ENCODE measurements at regions not wholly inside any gene's neighbourhood (a gene's known extent, or its start where the extent isn't known, plus 50 kb on each side); places are given as distances from the start of the nearest gene placed in this dataset.

DNA sequence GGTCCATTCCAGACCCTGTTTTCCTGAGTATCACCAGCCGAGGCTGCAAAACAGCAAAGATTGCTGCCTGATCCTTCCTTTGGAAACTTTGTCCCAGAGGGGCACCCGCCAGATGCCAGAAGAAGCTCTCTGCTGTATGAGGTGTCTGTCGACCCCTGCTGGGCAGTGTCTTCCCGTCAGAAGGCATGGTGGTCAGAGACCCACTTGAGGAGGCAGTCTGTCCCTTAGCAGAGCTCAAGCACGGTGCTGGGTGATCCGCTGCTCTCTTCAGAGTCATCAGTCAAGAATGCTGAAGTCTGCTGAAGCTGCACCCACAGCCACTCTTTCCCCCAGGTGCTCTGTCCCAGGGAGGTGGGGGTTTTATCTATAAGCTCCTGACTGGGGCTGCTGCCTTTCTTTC, 1121.2 kb downstream of the NSUN3 start:
- no peaks in the 10 kb centered on the region for H3K9me3 ChIP-seq (replicated peaks in 1 of 11)
- no peak overlapping the region for H3K9ac ChIP-seq
- H3K36me3 ChIP-seq = no peaks in the 10 kb centered on the region
- no peak overlapping the region for H3K4me3 ChIP-seq
- TF ChIP-seq Cebpa-rat (IDR thresholded peaks at IDR 0.05) = no peak
- H3K27me3 ChIP-seq = no peaks in the 10 kb centered on the region
- H3K4me2 ChIP-seq = no peak overlapping the region
- H4K20me1 ChIP-seq = no peaks in the 10 kb centered on the region
- H3K4me1 ChIP-seq = no peaks in the 10 kb centered on the region
- H3K27ac ChIP-seq = no peak overlapping the region

GRCh38 chr3:95189348-95189747, 1126.5 kb downstream of the NSUN3 start:
- H3K27me3 ChIP-seq = no peaks in the 10 kb centered on the region
- H3K36me3 ChIP-seq = no peaks in the 10 kb centered on the region
- no peak overlapping the region for H3K4me2 ChIP-seq
- H3K4me1 ChIP-seq = no peaks in the 10 kb centered on the region
- no peaks in the 10 kb centered on the region for H4K20me1 ChIP-seq
- TF ChIP-seq Cebpa-rat (IDR thresholded peaks at IDR 0.05) = no peak
- no peak overlapping the region for H3K9ac ChIP-seq
- H3K9me3 ChIP-seq (replicated peaks in 1 of 11) = no peaks in the 10 kb centered on the region
- H3K4me3 ChIP-seq = no peak overlapping the region
- H3K27ac ChIP-seq = no peak overlapping the region

DNA sequence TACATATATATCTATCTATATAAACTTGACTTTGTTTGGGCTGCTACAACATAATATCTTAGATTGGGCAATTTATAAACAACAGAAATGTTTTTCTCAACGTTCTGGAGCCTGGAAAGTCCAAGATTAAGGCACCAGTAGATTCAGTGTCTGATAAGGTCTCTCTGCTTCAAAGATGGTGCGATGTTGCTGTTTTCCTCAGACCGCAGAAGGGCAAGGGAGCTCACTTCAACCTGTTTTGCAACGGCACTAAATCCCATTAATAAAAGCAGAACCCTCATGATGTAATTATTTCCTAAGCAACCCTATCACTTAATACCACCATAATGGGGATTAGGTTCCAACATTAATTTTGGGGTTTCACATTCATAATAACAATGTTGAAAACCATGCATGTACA, 1134.8 kb downstream of the NSUN3 start:
- H3K4me2 ChIP-seq = no peak overlapping the region
- no peaks in the 10 kb centered on the region for H4K20me1 ChIP-seq
- no peaks in the 10 kb centered on the region for H3K9me3 ChIP-seq (replicated peaks in 1 of 11)
- H3K4me1 ChIP-seq = no peaks in the 10 kb centered on the region
- no peak for TF ChIP-seq Cebpa-rat (IDR thresholded peaks at IDR 0.05)
- no peak overlapping the region for H3K9ac ChIP-seq
- no peak overlapping the region for H3K4me3 ChIP-seq
- no peaks in the 10 kb centered on the region for H3K27me3 ChIP-seq
- no peaks in the 10 kb centered on the region for H3K36me3 ChIP-seq
- no peak overlapping the region for H3K27ac ChIP-seq

DNA sequence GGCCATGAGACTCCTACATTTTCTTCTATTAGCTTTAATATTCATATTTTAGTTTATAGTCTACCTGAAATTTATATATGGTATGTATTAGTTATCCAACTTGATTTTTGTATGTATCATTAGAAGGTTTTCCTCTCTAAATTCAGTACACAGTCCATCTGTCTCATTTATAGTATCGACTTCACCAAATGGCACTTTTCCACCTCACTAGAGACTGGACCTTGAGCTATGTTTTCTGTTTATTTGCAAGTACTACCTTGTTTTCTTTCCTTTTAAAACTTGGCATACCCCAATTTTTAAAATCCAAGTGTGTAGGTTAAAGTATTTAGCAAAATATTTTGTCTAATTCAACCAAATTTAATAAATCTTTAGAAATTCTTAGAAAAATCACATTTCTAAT, 1137.5 kb downstream of the NSUN3 start:
- no peak for TF ChIP-seq Cebpa-rat (IDR thresholded peaks at IDR 0.05)
- Histone ChIP-seq H3K4me2 (no peak overlapping the region), H3K27ac (no peak overlapping the region), H3K9ac (no peak overlapping the region), H3K9me3 (replicated peaks in 1 of 11) (no peaks in the 10 kb centered on the region), H3K4me1 (no peaks in the 10 kb centered on the region), H3K4me3 (no peak overlapping the region), H3K27me3 (no peaks in the 10 kb centered on the region), H4K20me1 (no peaks in the 10 kb centered on the region), H3K36me3 (no peaks in the 10 kb centered on the region)

DNA sequence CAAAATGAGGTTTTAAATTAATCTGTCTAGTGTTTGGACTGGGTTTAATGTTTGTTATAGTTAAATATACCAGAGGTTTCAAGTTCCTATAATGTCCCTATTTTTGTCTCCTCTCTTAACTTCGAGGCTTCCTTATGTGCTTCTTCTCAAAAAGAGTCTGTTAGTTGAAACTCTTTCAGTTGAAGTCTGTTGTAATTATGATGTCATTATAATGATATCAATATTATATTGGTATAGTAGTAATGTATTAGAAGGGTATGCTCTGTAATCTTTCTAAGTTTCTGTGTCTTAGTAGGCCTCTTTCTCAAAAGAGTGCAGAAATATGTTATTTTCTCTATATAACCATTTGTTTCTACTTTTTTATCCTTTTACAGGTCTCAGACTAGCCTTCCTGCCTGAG, 1148.0 kb downstream of the NSUN3 start:
- Histone ChIP-seq H3K4me3 (no peak overlapping the region), H3K4me1 (no peaks in the 10 kb centered on the region), H3K27ac (no peak overlapping the region), H3K9me3 (replicated peaks in 1 of 11) (no peaks in the 10 kb centered on the region), H3K36me3 (no peaks in the 10 kb centered on the region), H4K20me1 (no peaks in the 10 kb centered on the region), H3K9ac (no peak overlapping the region), H3K27me3 (no peaks in the 10 kb centered on the region), H3K4me2 (no peak overlapping the region)
- no peak for TF ChIP-seq Cebpa-rat (IDR thresholded peaks at IDR 0.05)

- no peak overlapping the region for H3K27ac ChIP-seq
- H3K9ac ChIP-seq = no peak overlapping the region
- H4K20me1 ChIP-seq = no peaks in the 10 kb centered on the region
- H3K4me3 ChIP-seq = no peak overlapping the region
- H3K27me3 ChIP-seq = no peaks in the 10 kb centered on the region
- peaks cover 0 to 10% (median 8%) of the 10 kb centered on the region in 11 experiments; a peak in 16 of 22 replicates for H3K9me3 ChIP-seq (replicated peaks in 1 of 11)
- no peak overlapping the region for H3K4me2 ChIP-seq
- TF ChIP-seq Cebpa-rat (IDR thresholded peaks at IDR 0.05) = no peak
- H3K36me3 ChIP-seq = no peaks in the 10 kb centered on the region
- H3K4me1 ChIP-seq = no peaks in the 10 kb centered on the region
Observed at GRCh38 chr3:95212117-95212516, 1149.3 kb downstream of the NSUN3 start.

GRCh38 chr3:95215437-95215957, 1152.6 kb downstream of the NSUN3 start:
- Histone ChIP-seq H3K9me3 (replicated peaks in 1 of 11) (peaks cover 0 to 16% (median 12%) of the 10 kb centered on the region in 11 experiments; a peak in 16 of 22 replicates), H3K36me3 (no peaks in the 10 kb centered on the region), H3K4me1 (no peaks in the 10 kb centered on the region), H3K4me3 (no peak overlapping the region), H3K27me3 (no peaks in the 10 kb centered on the region), H3K9ac (no peak overlapping the region), H4K20me1 (no peaks in the 10 kb centered on the region), H3K27ac (no peak overlapping the region), H3K4me2 (no peak overlapping the region)
- TF ChIP-seq Cebpa-rat (IDR thresholded peaks at IDR 0.05) = no peak

DNA sequence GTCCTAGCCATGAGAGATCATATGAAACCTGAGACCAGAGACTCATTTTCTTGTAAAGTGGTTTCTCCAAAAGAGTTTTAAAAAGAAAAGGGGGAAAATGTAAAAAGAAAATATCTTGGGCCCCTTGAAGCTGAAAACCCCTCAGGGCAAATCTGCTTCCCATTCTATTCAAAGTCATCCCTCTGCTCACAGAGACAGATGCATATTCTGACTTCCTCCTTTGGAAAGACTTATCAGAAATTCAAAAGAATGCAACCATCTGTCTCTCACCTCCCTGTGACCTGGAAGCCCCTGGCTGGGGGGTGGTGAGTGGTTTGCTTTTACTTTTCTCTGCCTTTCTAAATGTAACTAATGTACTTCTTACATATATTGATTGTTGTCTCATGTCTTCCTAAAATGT, 1154.8 kb downstream of the NSUN3 start:
- no peaks in the 10 kb centered on the region for H3K27me3 ChIP-seq
- no peaks in the 10 kb centered on the region for H4K20me1 ChIP-seq
- H3K4me2 ChIP-seq = no peak overlapping the region
- H3K4me1 ChIP-seq = no peaks in the 10 kb centered on the region
- H3K9me3 ChIP-seq (replicated peaks in 1 of 11) = peaks cover 0 to 16% (median 12%) of the 10 kb centered on the region in 11 experiments; a peak in 16 of 22 replicates
- H3K4me3 ChIP-seq = no peak overlapping the region
- TF ChIP-seq Cebpa-rat (IDR thresholded peaks at IDR 0.05) = no peak
- no peak overlapping the region for H3K27ac ChIP-seq
- no peaks in the 10 kb centered on the region for H3K36me3 ChIP-seq
- H3K9ac ChIP-seq = no peak overlapping the region

GRCh38 chr3:95218484-95218883, 1155.6 kb downstream of the NSUN3 start:
- Histone ChIP-seq H3K36me3 (no peaks in the 10 kb centered on the region), H3K27ac (no peak overlapping the region), H3K9me3 (replicated peaks in 1 of 11) (peaks cover 0 to 16% (median 12%) of the 10 kb centered on the region in 11 experiments; a peak in 16 of 22 replicates), H4K20me1 (no peaks in the 10 kb centered on the region), H3K4me1 (no peaks in the 10 kb centered on the region), H3K27me3 (no peaks in the 10 kb centered on the region), H3K9ac (no peak overlapping the region), H3K4me3 (no peak overlapping the region), H3K4me2 (no peak overlapping the region)
- TF ChIP-seq Cebpa-rat (IDR thresholded peaks at IDR 0.05) = no peak

DNA sequence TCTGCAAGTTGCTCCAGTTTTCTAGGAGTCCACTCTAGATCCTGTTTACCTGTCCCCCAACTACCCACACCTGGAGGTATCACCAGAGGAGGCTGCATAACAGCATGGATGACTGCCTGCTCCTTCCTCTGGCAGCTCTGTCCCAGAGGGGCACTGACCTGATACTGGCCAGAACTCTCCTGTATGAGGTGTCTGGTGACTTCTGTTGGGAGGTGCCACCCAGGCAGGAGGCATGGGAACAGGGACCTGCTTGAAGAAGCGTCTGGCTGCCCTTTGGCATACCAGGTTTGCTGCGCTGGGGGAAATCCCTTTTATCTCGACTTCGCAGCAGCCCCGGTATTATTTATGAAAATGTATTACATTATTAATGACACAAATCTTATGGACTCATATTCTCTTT, 1163.6 kb downstream of the NSUN3 start:
- no peaks in the 10 kb centered on the region for H3K27me3 ChIP-seq
- H3K36me3 ChIP-seq = no peaks in the 10 kb centered on the region
- TF ChIP-seq Cebpa-rat (IDR thresholded peaks at IDR 0.05) = no peak
- H3K4me3 ChIP-seq = no peak overlapping the region
- H4K20me1 ChIP-seq = no peaks in the 10 kb centered on the region
- no peak overlapping the region for H3K27ac ChIP-seq
- no peak overlapping the region for H3K4me2 ChIP-seq
- H3K4me1 ChIP-seq = peaks cover 0 to 4% (median 0%) of the 10 kb centered on the region in 10 experiments; a peak in 1 of 20 replicates
- peaks cover 0 to 9% (median 7%) of the 10 kb centered on the region in 11 experiments; a peak in 13 of 22 replicates for H3K9me3 ChIP-seq (replicated peaks in 1 of 11)
- H3K9ac ChIP-seq = no peak overlapping the region
